ENCODE measurements at regions not wholly inside any gene's neighbourhood (a gene's known extent, or its start where the extent isn't known, plus 50 kb on each side); places are given as distances from the start of the nearest gene placed in this dataset.

GRCh38 chr22:23518376-23519187, 61.5 kb downstream of the IGLL1 start:
- H3K4me1 Mint-ChIP-seq, result peaks cover 6% of the 10 kb centered on the region
- H3K27me3 Mint-ChIP-seq, result peaks cover 16% of the 10 kb centered on the region
- POLR2A ChIA-PET, result no interaction called here
- DNase-seq (no peak), ATAC-seq (ENCODE audit: low read depth) (no peak)
- TF ChIP-seq CTCF (IDR thresholded peaks at IDR 0.05), result no peak
- no peak overlapping the region for H3K4me3 Mint-ChIP-seq
- CTCF ChIA-PET, result no interaction called here
- no peaks in the 10 kb centered on the region for H3K36me3 Mint-ChIP-seq (ENCODE audit: low read depth)
- H3K27ac Mint-ChIP-seq, result no peak overlapping the region
- intact Hi-C loops (cut with micrococcal nuclease), result no loop called here
- H3K9me3 Mint-ChIP-seq, result no peaks in the 10 kb centered on the region

GRCh38 chr22:23517804-23518375, 62.2 kb downstream of the IGLL1 start:
- POLR2A ChIA-PET, result no interaction called here
- no peak for DNase-seq
- H3K36me3 Mint-ChIP-seq (ENCODE audit: low read depth), result no peaks in the 10 kb centered on the region
- intact Hi-C loops (cut with micrococcal nuclease), result no loop called here
- no peak overlapping the region for H3K27ac Mint-ChIP-seq
- H3K9me3 Mint-ChIP-seq, result no peaks in the 10 kb centered on the region
- TF ChIP-seq CTCF (IDR thresholded peaks at IDR 0.05), result no peak
- CTCF ChIA-PET, result no interaction called here
- peaks cover 16% of the 10 kb centered on the region for H3K27me3 Mint-ChIP-seq
- H3K4me3 Mint-ChIP-seq, result no peak overlapping the region
- no peak for ATAC-seq (ENCODE audit: low read depth)
- H3K4me1 Mint-ChIP-seq, result peaks cover 6% of the 10 kb centered on the region

GRCh38 chr22:23516304-23516703, 63.8 kb downstream of the IGLL1 start:
- H3K36me3 Mint-ChIP-seq (ENCODE audit: low read depth), result no peaks in the 10 kb centered on the region
- ATAC-seq (ENCODE audit: low read depth), result no peak
- POLR2A ChIA-PET, result interaction anchor here (0.7 kb wide), 1 partner anchor 802 kb away, joined by 3 read pairs; no protein-coding TSS in a partner anchor

GRCh38 chr22:23514322-23515038, 65.6 kb downstream of the IGLL1 start:
- Mint-ChIP-seq H3K27me3 (peaks cover 10% of the 10 kb centered on the region), H3K27ac (no peak overlapping the region), H3K36me3 (ENCODE audit: low read depth) (no peaks in the 10 kb centered on the region), H3K4me1 (no peaks in the 10 kb centered on the region), H3K4me3 (no peak overlapping the region), H3K9me3 (no peaks in the 10 kb centered on the region)
- CTCF ChIA-PET, result no interaction called here
- POLR2A ChIA-PET, result no interaction called here
- no peak for TF ChIP-seq CTCF (IDR thresholded peaks at IDR 0.05)
- intact Hi-C loops (cut with micrococcal nuclease), result no loop called here
- no peak for ATAC-seq (ENCODE audit: low read depth)
- DNase-seq, result no peak

More at GRCh38 chr22:23516304-23516703, 63.8 kb downstream of the IGLL1 start:
- Mint-ChIP-seq H3K27me3 (peaks cover 14% of the 10 kb centered on the region), H3K9me3 (no peaks in the 10 kb centered on the region), H3K4me3 (no peak overlapping the region), H3K27ac (no peak overlapping the region), H3K4me1 (peaks cover 4% of the 10 kb centered on the region)
- CTCF ChIA-PET, result no interaction called here
- intact Hi-C loops (cut with micrococcal nuclease), result no loop called here
- no peak for DNase-seq
- no peak for TF ChIP-seq CTCF (IDR thresholded peaks at IDR 0.05)

GRCh38 chr22:23513705-23514104, 66.4 kb downstream of the IGLL1 start:
- ChIA-PET POLR2A (no interaction called here), CTCF (no interaction called here)
- ATAC-seq (ENCODE audit: low read depth), result no peak

More at GRCh38 chr22:23513705-23514104, 66.4 kb downstream of the IGLL1 start:
- H3K36me3 Mint-ChIP-seq (ENCODE audit: low read depth), result no peaks in the 10 kb centered on the region
- intact Hi-C loops (cut with micrococcal nuclease), result no loop called here
- DNase-seq, result no peak
- no peak overlapping the region for H3K4me3 Mint-ChIP-seq
- H3K27me3 Mint-ChIP-seq, result peaks cover 8% of the 10 kb centered on the region
- H3K4me1 Mint-ChIP-seq, result no peaks in the 10 kb centered on the region
- no peak for TF ChIP-seq CTCF (IDR thresholded peaks at IDR 0.05)
- H3K9me3 Mint-ChIP-seq, result no peaks in the 10 kb centered on the region
- no peak overlapping the region for H3K27ac Mint-ChIP-seq

Data from activated B cell treated with CpG ODN at 0.5 μM for 24 hours (primary cell).